NCI-H1417 treated with DMSO at 0.1 percent for 48 hours (cell line): ENCODE measurements at regions not wholly inside any gene's neighbourhood (a gene's known extent, or its start where the extent isn't known, plus 50 kb on each side); places are given as distances from the start of the nearest gene placed in this dataset.

ENCODE experiments used
- DNase-seq: peaks from one replicate; lab custom pipeline; 2025; lab: John Stamatoyannopoulos, UW

DNA sequence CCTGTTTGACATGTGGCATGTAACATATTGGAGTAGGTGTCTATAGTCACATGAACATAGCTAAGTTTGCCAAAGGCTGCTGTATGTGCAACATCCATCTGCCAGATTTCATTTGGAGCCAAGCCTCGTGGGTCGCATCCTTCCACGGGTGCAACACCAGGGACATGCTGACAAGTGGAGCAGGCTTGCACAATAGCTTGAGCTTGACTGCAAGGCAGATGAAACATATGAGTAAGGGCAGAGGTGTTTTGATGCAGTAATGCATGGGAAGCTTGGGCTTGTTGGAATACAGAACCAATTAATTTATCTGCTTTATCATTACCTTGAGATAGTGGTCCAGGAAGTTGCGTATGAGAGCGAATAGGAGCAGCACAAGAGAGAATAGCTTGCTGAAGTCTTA is 74.1 kb upstream of the BTN3A2 start:
- DNase-seq, result no peak

DNA sequence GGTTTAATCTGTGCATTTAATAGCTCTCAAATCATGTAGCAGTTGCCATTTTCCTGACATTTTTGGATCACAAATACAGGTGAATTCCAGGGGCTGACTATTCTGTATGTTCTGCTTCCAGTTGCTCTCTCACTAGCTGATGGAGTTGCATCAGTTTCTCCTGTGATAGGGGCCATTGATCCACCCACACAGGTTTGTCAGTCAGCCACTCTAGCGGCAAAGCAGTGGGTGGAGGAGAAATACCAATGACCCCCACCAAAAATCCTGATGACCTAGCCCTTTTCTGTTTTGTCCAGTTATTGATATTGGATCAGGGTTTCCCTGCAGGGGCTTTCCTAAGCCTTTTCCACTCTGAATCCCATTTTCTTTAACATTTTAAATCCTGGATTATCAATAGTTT is 72.3 kb upstream of the BTN3A2 start:
- no peak for DNase-seq

DNA sequence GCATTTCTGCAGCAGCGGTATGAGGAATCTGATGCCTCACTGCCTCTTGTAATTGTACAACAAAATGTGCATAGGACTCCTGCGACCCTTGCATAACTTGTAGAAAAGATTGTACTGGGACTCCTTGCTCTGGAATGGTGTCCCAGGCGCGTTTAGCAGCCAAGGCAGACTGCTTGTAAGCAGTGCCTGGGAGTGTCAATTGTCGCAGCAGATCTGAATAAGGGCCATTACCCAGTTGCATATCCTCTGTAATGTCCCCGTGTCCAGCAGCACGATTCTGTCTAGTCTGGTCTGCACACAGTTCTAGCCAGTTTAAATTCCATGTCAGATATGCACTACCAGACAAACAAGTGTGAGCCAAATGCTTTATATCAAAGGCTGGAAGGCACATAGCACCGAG is 70.7 kb upstream of the BTN3A2 start:
- DNase-seq, result no peak

DNA sequence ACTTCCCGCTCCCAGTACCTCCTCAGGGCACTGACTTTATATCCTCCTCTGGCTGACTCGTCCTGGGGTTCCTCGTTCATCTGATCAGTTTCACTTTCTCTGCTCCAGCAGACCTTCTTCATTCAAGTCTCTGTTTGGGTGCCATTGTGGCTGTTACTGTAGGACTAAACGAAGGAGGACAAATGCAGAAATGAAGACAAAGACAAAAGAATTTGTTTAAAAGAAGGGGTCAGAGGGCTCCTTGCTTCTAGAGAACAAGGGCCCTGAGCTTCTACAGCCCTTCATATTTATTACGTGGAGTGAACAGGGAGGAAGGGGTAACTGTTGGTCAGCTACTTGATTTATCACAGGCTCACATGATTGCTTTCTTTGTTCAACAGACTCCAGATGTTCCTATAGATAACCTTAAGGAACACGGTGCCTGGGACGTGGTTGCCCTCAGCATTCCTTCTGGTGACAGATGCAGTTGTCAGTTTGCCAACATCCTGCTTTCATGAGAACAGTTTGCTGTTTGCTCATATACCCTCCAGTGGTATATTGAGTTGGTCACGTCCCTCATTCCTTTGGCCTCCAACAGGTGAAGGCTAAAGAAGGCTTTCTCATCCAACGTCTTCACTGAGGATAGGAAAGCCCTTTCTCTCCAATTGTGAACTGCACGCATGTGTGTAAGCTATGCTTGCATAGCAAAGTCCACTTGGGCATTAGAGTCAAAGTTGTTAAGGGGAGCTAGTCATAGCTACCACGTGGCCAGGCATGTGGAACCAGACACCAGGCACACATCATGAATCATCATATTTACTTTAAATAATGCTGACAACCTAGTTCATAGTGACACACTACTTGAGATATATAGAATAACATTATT is 69.1 kb upstream of the BTN3A2 start:
- no peak for DNase-seq

DNA sequence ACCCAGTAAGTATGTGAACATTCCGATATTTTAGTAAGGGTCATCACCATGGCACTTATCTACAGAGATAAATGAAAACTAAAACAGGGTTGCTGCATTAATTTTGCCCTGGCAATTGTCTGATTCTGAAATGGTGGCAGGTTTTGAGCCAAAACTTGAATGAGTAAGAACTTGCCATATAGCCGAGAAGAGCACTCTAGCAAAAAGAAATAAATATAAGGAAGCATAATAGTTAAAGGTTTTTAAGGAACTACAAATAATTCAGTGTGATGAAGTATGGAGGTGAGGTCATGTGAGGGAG is 68.5 kb upstream of the BTN3A2 start:
- DNase-seq, result no peak

DNA sequence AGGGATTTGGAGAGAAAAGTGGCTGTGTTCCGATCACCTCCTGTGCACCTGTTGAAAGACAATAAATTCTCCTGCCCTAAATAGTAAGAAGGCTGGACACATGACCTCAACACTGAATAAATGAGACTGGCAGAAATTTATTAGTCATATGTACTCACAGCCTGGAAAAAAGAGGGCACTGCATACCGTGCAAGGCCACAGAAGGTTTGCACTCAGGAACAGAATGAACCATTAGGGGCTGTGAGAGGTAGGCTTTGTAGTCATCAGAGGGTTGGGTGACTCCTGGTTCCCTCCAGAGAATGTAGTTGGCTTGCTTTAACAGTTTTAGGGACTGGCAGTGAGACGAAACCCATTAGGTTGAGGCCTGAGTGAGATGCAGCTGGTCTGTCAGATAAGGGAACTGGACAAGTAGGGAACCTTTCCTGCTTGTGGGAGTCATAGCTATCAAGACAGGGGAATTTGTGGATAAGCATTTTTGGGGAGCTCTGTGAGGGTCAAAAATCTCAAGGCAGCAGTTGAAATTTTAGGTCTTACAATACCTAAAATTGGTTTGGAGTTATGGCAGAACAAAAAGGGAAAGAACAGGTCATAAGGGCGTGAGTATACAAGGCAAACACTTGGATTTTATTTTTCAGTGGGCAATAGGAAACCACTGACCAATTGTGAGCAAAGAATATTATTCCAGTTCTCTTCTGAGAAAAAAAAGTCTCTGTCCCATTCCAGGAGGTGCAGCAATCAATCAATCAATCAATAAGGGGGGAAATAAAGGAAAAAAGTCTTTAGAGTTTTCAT is 67.9 kb upstream of the BTN3A2 start:
- no peak for DNase-seq

DNA sequence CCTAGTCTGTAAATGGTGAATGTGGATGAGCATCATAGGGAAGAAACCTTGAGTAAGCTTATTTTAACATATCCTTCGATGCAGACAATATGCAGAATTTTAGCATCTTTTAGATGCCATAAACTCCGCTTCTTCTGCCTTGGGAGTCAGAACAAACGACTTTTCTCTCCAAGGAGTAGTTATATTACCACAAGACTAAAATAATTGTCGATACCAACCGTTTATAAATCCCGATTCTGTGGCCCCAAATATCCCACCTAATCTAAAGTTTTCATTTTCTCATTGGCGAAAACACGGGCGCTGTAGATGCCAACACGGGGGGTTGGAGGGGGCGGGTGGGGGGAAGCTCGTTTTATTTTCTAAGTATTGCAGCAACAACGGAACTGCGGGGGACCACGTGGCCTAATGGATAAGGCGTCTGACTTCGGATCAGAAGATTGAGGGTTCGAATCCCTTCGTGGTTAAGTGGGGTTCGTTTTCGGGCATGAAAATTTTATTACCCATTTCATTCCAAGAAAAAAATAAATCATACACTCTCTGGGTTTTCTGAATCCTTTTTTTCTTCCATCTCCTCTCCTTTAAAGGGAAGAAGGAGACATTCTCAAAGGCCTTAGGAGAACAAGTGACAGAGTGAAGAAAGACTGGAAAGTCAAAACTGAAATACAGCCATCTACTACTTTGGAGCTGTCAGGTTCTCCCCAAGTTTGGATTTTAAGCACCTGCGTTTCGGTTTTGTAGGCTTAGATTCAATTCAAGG is 65.5 kb upstream of the BTN3A2 start:
- DNase-seq, result no peak

DNA sequence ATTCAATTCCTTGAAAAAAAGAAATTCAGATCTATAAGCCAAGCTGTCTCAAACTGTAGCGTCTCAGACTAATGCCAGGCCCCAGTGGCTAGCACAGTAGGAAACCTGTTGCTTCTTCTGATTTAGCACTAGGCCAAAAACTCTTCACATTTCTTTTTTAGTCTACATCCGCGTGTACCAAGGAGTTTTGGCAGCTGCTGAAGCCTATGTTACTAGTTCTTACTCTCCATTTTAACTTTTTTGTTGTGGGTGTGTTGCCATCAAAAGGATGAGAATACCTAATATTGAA is 65.0 kb upstream of the BTN3A2 start:
- no peak for DNase-seq

DNA sequence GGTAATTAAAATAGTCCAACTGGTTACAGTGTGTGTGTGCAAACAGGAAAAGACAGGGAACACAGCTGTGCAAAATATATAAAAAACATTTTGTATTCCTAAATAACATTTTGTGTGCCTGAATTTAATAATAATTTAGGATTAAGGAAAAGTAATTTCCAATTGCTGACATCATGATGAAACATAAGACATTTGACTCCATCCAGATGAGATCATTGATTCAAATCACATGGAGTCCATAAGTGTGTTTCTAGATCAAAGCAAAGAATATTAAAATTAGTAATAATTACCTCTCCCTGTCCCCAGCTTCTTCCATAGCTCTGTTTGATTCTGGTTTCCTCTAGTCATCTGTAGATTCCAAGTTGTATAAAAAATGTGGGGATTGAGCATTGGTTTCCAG is 64.6 kb upstream of the BTN3A2 start:
- no peak for DNase-seq

DNA sequence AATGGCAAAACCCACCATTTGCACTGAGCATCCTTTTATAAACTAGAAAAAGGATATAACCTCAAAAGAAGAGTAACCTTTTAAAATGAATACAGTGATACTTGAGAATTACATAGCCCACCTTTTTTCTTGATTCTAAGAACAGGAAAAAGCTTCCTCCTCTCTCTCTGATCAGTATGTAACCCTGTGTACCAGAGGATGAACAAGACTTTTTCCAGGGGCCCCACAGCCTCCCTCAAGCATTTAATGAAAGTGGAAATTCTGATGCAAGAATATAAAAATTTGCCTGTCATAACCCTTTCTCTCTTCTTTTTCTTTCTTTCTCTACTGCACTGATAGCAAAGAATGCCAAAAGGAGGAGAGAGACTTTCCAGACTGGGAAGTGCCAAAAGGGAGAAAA is 64.2 kb upstream of the BTN3A2 start:
- no peak for DNase-seq

DNA sequence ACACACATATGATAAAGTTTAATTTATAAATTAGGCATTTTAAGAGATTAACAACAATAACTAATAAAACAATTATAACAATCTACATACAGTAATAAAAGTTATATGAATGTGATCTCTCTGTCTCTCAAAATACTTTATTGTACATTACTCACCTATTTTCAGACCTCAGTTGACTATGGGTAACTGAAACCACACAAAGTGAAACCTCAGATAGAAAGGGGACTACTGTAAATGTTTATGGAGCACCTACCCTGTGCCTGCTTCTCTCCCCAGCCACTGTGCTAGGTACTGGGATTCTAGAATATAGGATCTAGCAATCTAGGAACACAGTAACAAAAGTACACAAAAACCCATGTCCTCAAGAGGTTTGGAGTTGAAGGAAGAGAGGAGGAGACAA is 63.4 kb upstream of the BTN3A2 start:
- DNase-seq, result no peak

DNA sequence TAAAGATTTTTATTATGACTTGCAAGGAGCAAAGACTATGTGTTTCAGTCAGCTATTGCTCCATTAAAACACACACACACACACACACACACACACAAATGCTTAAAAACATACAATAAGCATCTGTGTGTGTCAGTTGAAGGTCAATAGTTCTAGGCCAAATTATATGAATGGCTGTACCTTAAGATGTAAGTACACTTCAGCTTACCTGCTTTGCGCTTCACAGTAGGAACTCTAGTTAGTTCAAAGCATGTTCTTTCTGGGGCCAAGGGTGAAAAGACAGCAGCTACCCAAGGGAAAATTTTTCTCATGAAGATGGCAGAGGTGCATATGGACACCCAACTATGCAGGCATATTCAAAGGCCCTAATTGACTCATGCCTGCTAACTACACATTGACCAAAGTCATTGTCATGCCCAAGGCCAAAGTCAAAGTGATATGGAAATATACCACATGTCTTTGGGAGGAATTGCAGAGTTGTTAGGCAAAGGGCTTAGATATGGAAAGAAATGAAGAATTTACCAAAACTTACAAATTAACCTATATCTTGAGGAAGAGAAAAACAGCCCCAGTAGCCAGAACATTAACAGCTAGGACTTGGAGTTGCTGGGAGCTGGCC is 61.9 kb upstream of the BTN3A2 start:
- DNase-seq, result no peak

DNA sequence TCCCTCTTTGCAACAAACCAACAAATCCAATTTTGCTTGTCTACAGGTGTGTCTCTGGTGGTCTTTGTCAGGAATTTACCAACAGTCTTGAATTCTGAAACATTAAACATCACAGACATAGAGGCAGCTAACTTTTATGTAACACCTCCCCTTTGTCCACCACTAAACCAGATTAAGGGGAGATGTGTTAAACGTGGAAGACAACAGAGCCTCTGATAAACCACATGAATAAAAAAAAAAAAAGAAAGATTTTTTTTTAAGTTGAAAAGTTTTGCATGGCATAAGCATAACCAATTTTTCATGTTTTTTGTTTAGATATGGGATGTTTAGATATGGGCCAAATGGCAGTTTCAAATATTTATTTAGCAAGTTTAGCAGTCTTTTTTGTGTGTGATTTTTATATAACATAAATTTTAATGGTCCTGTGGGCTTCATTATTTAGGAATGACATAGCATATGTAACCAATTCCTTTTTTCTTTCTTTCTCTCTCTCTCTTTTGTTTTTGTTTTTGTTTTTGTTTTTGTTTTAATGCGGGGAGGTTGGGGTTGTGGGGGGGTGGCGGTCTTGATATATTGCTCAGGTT is 60.7 kb upstream of the BTN3A2 start:
- DNase-seq, result no peak

DNA sequence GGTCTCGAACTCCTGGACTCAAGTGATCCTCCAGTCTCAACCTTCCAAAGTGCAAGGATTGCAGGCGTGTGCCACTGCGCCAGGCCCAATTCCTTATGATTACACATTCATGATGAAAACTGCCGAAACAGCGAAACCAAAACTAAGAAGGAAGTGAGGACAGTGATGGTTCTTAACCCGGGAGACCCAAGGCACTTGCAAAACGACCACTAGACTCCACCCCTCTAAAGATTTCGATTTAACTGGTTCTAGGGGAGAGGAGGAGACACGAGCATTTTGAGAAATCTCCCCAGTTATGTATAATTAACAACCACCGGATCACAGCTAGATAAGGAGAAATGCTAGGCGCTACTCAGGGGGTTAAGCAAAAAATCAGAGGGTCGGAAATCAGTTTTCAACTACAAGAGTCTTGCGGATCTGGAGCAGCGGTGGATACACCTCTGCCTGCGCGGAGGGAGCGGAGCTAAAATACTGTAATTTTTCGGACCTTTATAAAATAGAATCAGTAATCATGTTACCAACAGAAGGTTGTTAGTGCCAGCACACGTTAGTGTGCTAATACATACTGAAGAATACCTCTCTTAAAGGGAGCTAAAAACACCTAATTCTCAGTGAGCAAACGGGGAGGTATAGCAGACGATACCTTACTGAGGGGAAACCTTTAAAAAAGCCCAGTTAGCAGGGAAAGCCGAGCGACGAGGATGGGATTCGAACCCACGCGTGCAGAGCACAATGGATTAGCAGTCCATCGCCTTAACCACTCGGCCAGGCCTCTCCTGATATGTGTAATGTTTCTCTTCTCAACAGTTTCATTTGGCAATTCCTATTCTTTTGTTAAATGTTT is 60.0 kb upstream of the BTN3A2 start:
- DNase-seq, result no peak

DNA sequence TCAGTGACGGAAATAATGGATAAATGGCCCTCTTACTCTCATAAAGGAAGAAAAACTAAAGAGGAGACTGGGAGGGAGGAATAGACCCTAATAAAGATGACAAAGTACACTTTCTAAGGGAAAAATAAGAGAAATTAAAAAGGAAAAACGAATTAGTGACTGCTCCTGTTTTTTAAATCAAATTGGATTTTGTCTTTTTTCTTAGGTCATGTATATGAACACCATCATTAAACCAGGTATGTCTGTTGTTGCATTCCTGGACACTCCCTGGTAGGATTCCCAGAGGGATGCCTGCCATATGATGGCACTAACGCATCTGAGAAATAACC is 59.4 kb upstream of the BTN3A2 start:
- no peak for DNase-seq

DNA sequence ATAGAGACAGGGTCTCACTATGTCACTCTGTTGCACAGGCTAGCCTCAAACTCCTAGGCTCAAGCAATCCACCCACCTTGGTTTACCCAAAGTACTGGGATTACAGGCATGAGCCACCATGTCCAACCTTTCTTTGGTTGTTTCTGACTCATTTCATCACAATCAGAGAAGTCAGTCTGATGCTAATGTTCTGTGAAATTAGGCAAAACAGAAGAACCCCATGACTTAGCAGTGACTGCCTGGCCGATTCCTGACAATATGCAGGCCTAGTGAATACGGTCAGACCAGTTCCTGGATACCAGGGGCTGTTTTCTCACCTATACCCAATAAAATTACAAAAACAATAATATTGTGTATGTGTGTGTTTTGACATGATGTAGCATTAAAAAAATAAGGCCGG is 58.8 kb upstream of the BTN3A2 start:
- DNase-seq, result no peak

DNA sequence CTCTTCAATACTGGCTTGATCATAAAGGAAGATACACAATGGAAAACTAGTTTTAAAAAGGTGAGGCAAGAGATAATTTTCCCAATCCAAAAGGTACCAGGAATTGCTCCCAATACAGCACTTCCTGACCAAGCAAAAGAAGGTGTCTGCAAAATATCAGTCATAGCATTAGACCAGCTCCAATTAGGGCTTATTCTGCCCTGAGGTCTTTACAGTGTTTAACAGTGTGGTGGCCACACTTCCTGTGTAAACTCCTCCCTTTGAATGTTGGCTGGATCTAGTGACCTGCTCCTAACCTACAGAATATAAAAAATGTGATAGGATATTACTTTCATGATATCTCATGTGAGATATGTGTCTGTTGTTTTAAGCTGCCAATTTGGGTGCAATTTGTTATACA is 57.1 kb upstream of the BTN3A2 start:
- DNase-seq, result no peak

DNA sequence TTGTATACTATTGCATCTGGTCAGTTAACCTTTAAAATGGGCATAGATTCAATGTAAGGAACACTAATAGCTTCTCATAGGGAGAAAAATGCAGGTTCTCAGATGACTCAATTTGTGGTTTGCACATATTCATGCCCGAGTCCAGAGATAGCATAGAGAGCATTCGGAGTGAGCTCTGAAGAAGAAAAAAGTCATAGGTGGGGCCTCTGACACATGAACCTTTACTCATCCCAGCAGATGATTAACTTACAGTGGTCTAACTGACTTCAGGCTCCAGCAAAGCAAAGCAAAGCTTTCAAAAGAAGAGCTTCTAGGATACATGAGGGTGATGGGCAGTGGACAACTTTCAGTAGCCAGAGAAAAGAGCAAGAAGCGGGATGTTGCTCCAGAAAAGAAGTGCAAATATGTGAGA is 55.3 kb upstream of the BTN3A2 start:
- no peak for DNase-seq

DNA sequence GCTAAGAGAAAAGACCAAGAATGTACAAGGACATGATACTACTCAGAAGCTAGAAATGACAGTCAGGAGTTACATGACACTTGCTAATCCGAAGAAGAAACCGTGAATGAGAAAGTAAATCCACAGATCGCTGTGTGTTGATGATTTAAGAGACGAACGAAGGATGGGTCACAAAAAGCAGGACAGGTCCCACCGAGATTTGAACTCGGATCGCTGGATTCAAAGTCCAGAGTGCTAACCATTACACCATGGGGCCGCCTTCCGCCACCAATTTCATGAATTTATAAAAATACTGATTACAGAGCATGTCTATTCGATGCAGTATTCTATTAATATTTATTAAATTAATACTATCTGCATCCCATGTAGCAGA is 54.0 kb upstream of the BTN3A2 start:
- DNase-seq, result no peak

DNA sequence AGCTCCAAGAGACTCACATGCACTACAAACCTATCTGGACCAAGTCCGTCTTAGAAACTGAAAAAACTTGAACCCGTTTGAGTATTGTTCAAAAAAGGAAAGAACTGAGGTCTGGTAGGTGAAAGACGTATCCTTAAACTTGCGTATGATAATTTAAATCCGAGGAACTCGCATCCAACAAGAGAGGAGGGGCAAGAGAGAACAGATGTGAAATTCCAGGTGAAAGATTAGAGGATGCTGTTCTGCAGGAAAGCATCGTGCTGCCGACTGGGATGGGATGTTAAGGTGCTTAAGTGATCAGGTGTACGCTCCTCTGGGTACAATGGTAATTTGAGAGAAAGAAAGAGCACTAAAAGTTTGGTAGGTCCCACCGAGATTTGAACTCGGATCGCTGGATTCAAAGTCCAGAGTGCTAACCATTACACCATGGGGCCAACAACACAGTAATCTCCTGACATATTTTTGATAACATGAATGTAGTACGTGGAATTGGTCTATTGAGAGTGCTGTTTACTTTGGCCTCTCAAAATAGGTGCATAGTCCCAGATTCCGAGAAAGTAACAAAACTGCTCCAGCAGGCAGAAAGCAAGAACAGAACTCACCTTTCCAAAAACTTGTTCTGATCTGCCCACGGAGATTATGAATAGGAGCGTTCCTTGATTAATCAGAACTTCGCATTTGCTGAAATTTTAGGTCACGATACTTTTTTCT is 53.5 kb upstream of the BTN3A2 start:
- DNase-seq, result peak; percentile 4

DNA sequence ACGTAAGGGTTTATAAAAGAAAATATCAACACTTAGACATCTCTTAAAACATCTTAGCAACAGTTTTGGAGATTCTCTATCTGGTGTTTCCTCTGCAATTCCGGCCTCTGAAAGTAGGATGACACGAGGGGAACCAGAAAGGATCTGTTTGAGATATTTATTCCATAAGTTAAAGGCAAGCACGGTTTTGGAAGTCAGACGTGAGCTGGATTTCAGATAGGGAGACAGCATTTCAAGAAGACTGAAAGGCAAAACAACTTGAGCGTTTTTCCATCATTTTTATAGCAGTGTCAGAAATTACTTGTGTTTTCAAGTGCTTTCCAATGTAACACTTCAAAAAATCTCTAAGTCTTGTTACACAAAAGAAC is 52.9 kb upstream of the BTN3A2 start:
- no peak for DNase-seq
